GM23248 (cell line): ENCODE measurements at regions not wholly inside any gene's neighbourhood (a gene's known extent, or its start where the extent isn't known, plus 50 kb on each side); places are given as distances from the start of the nearest gene placed in this dataset.

Experiments
- EZH2 ChIP-seq: fragments of 200-600 bp; sonication (generic); IDR thresholded peaks from 2 replicates; pipeline ENCODE4 v1.6.1; 2018; ENCODE audit warnings: antibody characterized with exemption, mild to moderate bottlenecking; ENCODE audit not compliant: insufficient read depth, poor library complexity, severe bottlenecking
- EZH2phosphoT487 ChIP-seq: fragments of 200-600 bp; sonication (generic); IDR thresholded peaks from 2 replicates; pipeline ENCODE4 v1.6.1; 2018; ENCODE audit warnings: antibody characterized with exemption, moderate library complexity, mild to moderate bottlenecking, low read depth; ENCODE audit not compliant: insufficient read depth

DNA sequence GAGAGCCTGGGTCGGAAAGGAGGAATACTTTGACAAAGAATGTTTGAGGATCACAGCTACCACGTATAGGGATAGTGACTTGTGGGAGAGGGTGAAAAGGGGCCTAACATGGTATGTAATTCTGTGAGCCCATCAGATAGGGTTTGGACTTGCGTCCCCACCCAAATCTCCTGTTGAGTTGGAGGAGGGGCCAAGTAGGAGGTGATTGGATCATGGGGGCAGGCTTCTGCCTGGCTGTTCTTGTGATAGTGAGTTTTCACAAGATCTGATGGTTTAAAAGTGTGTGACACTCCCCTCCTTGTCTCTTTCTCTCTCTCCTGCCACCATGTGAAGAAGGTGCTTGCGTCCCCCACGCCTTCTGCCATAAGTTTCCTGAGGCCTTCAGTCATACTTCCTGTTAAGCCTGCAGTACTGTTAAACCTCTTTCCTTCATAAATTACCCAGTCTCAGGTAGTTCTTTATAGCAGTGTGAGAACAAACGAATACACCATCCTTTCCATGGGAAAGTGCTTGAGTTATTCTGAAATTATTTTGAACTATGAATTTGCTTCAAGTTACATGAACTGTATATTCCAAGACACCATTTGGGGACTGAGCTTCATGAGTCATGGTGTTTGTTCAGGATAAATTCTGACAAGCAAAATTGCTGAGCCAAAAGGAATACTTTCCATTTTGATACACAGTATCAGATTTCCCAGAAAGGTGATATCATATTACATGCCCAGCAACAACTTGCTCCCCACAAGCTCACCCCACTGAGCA is 68.8 kb upstream of the SSBP2 start:
- TF ChIP-seq EZH2: no peak
- TF ChIP-seq EZH2phosphoT487: no peak
